NCI-H446 (cell line): ENCODE measurements at regions not wholly inside any gene's neighbourhood (a gene's known extent, or its start where the extent isn't known, plus 50 kb on each side); places are given as distances from the start of the nearest gene placed in this dataset.

Experiments
- DNase-seq, 2 experiments: peaks; one replicate each; lab custom pipeline; 2025; lab: John Stamatoyannopoulos, UW

DNA sequence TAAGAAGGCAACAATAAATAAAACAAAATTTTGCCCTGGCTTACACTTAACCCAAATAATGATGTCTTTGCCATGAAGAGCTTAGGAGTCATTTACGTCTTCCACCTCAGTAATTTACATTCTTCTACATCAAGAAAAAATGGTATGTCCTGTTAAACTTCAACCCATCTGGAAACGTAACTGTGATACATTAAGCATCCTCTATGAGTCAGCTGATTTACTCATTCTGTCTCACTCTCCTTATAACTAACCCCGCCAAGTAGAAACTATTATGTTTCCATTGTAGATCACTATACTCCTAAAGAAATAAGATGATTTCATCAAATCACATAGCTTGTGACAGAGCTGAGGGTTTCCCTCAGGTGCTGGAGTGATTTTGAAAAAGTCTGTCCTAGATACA lies 330.7 kb downstream of the CDC14C start:
- DNase-seq, result no peak

DNA sequence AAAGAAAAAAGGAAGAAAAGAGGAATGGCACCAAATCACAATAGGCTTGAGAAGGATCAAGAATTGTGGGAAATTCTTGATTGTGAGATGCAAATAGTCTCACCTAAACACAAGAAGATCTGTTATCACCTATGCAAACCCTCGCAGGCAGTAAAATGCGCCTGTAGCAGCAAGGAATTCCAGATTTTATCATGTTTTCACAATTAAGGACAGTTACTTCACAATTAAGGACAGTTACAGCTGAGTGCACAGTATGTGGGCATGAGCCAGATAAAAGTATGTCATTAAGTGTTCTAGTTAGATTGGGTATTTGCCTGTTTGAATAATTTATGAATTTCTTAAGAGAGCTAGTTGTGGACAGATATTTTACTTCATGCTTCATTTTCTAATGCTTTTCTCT lies 336.2 kb downstream of the CDC14C start:
- no peak for DNase-seq

DNA sequence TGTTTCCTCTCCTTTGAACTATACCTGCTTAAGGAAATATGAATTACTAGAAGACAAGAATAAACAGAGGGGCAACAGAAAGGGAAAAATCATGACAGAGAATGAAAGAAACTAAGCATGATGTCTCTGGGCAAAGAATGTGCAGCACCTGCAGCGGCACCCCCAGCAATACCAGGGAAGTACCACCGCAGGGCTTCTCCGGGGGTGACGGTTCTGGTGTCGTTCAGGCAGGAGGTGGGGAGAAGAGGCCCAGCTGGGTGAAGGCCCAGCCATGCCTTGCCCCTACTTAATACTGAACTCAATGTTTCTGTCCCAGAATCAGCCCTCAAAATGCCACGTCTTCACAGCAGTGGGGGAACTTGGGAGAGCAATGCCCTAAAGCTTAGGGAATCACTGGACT lies 337.6 kb downstream of the CDC14C start:
- DNase-seq, result no peak

DNA sequence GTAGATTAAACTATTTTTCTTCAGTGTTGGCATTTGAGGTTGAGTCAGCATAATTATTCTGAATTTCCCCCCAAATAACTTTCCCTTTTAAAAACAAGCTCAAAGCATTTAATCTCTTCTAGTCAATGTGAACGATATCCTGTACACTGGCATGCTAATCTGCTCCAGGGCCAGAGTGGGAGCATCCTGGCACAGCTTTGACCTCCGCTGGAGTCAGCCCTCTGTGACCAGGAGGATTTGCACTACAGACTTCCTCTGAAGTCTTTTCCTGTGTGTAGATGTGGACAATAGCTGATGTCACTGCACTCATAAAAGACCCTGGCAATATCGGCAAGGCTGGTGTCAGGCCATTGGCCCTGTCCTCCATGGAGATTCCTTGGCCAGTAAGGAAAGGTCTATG lies 340.2 kb downstream of the CDC14C start:
- no peak for DNase-seq

DNA sequence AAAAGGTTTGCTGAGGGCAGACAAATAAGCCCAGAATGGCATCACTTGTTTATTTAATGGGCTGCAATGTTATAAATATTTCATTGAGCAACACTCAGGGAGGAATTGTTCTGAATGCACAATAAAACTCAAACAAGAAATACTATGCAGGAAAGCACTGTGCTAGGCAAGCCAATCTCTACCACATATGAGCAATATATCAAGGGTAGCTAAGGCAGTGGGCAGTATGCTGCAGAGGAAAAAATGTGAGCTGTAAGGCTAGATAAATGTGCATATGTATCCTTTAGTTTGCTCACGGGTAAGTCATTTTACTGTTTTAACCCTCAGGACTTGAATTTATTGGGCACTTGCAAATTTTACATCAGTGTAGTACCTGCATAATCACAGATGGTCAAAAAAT lies 349.6 kb downstream of the CDC14C start:
- no peak for DNase-seq

DNA sequence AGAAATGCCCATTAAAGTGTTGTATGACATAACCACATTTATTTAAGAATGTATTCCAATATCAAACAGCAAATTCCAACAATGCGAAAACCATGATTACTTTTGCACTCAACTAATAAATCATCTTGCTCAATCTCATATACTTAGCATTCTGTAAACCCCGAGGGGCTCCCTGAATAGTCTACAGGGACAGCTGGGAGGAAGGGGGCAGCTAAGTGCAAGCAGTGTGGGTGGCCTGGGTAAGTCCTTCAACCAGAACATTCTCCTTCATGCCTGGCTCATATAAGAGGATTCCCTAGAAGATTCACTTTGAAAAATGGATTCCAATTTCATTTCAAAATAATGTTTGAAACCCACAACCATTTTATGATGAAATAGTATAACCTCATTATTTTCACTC lies 355.5 kb downstream of the CDC14C start:
- no peak for DNase-seq

DNA sequence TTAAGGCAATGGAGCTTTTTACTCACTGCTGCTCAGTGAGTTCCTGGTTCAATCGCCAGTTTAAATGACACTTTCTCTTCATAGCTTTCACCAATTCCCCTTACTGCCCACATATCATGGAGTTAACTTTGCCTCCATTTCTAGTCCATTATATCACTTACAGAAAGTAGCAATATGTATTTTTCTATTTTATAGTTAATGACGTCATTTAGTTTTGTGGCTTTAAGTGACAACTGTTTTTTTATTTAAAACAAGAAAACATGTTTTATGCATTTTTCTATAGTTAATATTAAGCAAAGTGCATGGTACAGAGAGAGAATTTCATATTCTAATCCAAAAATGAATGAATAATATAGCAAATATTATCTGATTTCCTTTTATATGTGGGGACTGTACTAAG lies 363.3 kb downstream of the CDC14C start:
- no peak for DNase-seq

DNA sequence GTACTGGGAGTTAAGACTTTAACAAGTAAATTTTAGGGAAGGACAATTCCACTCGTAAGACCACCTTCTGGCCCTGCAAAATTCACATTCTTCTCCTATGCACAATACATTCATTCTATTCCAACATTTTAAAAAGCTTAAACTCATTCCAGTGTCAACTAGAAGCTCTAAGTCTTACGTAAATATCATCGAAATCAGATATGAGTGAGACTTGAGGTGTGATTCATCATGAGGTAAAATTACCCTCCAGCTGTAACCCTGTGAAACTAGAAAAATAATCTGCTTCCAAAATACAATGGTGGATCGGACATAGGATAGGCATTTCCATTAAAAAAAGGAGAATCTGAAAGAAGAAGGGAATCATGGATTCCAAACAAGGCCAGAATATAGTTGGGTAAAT lies 370.3 kb downstream of the CDC14C start:
- DNase-seq, result no peak

DNA sequence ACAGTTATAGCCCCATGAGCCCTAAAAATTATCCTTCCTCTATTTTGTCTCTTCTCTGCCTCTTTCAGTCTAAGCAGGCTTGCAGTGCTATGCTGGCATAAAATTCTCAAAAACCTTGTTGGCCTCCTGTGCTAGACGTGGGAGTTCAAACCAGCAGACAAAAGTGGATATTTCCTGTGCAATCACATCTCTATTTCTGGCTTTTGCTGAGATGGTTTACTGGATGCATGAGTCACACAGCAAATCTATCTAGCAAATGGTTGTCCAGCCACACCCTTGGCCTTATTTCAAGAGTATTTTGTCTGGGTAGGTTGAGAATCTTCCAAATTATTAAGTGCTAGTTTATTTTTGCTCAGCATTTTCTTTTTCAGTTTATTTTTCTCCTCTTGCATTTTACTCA lies 370.8 kb downstream of the CDC14C start:
- DNase-seq, result peak in 1 of 2 experiments; percentile 52

DNA sequence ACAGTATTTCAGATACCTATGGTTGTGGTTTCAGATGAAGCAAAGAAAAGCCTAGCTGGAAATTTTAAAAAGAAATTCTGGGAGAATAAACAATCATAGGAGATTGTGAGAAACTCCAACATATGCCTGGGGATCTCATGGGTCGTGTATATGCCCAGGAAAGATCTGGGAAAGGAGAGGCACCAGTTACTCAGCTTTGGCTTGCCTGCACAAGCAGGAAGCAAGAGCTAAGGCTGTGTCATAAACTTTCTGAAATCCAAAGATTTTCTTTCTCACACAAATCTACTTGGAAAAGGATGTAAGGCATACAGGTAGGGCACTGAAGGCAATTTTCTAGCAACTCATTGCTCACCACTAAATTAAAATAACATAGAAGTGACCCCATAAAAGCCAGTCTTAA lies 373.6 kb downstream of the CDC14C start:
- DNase-seq, result no peak

DNA sequence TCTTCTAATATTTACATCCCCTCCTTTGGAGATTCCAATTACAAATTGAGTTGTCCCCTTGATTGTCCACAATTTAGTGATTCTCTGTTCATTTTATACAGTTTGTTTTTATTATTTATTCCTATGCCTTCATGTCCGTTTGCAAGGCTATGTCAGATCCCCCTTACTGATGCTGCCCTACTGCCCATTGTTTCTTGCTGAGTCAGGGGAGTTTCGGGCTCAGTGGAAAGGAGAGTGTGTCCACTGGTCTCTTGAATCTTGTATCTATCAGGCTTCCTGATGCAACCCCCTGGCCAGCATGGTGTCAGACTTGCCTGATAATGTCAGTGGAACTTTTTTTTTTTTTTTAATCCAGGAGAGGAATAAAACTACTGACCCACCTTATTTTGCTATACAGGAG lies 384.4 kb downstream of the CDC14C start:
- DNase-seq, result no peak

DNA sequence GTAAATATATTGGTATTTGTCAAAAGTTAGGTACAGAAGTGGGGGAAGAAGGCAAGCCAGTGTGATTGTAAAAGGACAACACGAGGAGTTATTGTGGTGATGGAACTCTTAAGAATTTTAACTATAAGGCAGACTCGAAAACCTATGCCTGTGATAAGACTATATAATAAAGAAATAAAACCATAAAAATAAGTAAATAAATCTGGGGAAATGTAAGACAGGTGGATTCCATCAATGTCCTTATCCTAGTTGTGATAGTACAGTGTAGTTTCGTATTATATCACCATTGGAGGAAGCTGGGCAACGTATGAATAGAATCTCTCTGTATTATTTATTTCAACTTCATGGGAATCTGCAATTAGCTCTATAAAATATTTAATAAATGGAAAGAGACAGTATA lies 395.7 kb downstream of the CDC14C start:
- DNase-seq, result no peak

DNA sequence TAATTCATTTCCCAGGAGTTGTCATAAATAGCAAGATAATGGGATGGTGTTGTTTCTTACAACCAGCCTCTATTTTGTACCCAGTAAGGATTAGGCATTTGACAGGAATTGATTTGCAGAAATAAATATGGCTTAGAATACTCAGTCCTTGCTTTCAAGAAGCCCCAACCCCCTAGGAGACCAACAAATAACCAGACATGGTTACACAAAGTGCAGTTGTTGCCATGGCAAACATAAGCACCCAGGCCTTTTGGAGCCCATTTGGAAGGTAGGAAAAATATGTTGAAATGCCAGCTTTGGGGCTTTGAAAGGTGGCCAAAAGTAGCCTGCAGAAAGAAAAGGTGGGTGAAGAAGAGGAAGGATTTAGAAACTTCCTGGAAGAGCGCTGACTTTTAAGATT lies 397.5 kb downstream of the CDC14C start:
- DNase-seq, result no peak

DNA sequence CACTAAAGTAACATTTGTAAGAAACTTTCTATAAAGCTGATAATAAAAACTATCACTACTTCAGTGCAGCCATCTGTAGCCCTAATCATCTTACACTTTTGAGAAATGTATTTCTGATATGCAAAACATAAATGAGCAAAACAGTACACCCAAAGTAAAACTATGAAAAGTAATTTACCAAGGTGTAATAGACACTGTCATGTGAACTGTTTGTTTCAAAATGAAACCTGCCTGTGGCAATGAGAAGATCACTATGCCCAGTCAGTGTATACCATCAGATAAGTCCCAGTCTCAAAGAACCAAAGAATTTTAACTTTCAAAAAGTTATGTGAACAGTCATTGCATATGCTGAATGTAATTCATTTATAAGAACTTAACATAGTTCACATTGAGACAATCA lies 398.1 kb downstream of the CDC14C start:
- DNase-seq, result no peak

DNA sequence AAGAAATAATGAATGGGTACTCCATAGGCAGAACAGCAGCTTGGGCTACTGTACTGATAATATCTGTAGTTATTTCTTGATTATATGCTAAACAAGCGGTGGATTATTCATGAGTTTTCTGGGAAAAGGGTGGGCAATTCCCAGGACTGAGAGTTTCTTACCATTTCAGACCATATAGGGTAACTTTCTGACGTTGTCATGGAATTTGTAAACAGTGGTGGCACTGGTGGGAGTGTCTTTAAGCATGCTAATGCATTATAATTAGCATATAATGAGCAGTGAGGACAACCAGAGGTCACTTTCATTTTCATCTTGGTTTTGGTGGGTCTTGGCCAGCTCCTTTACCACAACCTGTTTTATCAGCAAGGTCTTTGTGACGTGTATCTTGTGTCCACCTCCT lies 399.7 kb downstream of the CDC14C start:
- DNase-seq, result no peak

DNA sequence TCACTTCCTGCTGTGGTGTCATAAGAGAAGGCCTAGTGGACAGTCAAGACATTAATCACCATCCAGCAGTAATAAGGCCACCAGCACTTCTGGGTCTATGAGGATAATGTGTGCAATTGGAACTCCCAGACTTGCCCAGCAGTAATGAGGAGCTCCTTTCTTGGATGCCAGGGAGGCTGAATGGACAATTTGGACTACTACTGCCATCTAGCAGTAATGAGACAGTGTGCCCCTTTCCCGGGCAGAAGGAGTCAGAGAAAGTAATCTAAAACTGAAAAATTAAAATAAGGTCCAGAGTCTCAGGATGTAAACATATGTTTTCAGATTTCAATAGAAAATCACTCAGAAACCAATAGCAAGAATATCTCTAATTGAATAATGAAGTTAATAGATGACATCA lies 400.4 kb downstream of the CDC14C start:
- peak; percentile 35 to 49 for DNase-seq

DNA sequence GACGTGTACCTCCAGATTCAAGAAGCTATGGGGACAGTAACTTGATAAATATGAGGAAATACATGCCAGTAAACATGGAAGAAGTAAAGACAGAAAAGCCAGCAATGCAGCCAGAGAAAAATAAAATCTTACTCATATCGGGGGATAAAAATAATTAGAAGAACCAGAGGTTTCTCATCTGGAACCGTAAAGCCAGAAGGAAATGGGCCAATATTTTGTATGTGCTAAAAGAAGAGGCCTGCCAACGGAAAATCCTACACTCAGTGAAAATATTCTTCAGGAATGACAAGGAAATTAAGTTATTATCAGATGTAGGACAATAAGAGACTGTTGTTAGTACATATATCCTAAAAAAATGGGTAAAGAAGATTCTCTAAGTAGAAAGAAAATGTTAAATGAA lies 401.2 kb downstream of the CDC14C start:
- DNase-seq, result no peak

DNA sequence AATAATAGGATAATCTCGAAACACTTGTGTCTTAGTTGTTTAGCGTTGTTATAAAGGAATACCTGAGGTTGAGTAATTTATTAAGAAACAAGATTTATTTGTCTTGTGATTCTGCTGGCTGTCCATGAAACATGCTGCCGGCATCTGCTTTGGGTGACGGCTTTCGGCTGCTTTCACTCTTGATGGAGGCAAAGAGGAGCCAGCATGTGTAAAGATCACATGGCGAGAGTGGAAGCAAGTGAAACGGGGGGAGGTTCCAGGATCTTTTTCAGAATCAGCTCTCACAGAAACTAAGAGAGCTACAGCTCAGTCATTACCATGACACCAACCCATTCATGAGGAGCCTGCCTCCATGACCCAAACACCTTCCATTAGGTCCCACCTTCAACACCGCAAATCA lies 402.8 kb downstream of the CDC14C start:
- no peak for DNase-seq

DNA sequence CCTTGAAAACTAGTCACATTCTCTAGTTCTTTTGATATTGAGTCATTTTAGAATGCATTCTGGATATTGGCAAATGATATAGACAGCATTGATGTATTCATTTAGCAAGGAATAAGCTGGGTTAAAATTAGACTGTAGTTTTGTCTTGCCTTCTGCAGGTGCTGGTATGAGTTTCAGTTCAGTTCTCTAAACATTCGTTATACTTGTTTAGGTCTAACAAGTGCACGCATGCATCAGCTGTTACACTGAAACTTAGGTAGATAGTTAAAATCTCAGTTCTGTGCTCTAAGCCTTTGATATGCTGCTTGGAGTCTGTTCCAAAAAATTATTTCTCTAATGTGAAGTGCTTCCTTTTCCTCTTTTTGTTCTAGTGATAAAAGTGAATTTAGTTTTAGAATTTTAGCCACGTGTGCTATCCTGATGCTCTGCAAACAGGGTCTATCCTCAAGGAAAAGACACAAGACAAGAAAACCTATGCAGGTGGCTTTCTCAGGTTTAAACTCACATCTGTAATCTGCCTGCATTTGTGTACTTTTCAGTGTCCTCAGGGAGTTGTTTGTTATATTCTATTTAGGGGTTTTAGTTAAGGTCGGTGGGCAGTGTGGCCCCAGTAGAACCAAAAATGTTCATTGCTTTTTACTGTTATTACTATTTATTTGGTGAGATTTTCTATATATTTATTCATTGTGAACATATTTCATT lies 409.0 kb downstream of the CDC14C start:
- DNase-seq, result no peak

DNA sequence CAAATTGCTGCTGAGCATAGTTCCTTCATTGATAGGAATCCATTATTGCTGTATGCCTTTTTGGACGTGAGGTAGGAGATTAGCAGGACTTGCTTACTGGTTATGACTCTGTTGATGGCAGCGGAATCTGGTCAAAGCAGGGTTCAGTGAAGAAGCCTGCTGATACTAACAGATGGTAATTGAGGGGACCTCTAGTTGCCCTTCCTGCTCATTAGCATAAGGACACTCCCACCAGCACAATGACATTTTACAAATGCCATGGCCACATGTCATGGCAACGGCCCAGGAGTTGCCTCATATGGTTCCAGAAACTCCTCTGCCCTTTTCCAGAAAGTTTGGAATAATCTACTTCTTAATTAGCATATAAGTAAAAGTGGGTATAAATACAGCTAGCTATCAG lies 417.5 kb downstream of the CDC14C start:
- no peak for DNase-seq

DNA sequence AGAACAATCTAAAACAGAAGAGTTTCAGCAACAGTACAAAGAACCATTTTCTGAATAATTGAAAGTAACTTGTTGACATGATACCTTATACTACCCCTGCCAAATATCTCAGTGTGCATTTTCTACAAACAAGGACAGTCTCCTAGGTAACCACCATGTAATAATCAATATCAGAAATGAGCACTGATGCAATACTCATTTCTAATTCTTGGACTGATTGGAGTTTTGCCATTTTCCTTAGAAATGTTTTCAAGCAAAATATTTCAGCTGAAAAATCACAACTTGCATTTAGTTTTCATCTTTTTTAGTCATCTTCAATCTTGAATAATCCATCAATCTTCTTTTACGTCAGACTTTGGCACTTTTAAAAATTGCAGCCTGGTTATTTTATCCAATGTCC lies 420.2 kb downstream of the CDC14C start:
- DNase-seq, result peak in 1 of 2 experiments; percentile 19

DNA sequence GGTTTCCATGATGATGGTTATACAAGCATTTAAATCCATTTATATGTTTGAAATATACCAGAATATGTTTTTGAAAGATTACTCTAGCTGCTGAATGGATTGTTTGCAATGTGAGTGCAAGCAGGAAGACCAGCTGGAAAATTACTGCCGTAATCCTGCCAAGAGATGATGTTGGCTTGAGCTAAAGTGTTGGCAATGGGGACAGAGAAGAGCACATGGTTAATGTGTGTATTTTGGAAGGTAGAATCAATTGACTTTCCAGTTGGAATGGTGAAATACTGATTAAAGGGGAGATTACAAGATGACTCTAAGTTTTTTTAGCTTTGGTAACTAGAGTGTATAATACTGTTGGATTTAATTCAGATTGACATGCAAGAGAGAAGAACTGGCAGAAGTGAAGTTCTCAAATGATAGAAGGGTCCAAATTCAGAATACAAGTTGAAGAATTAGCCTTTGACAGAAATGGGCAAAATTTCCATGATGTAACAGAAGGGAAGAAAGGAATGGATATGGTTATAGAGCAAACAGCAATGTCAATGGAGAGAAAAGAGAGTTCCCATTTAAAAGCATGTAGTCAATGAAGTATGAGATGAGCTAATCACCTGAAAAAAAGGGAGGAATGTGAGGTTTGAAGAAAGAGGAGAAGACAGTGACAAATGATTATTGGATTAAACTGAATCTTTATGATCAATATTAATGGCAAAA lies 422.0 kb downstream of the CDC14C start:
- peak; percentile 97 to 98 for DNase-seq

DNA sequence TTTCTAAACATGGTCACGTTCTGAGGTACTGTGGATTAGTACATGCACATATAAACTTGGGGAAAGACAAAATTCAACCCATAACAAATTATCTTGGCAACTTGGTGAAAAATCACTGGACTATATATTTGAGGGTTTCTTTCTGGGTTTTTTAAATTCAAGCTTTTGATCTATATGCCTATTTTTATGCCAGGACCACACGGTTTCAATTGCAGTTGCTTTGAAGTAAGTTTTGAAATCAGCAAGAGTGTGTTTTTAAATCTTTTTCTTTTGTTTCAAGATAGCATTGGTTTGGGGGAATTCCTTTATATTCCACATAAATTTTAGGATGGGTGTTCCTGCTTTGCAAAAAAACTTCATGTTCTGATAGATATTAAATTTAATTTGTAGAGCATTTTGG lies 406.4 kb upstream of the VWC2 start:
- no peak for DNase-seq

DNA sequence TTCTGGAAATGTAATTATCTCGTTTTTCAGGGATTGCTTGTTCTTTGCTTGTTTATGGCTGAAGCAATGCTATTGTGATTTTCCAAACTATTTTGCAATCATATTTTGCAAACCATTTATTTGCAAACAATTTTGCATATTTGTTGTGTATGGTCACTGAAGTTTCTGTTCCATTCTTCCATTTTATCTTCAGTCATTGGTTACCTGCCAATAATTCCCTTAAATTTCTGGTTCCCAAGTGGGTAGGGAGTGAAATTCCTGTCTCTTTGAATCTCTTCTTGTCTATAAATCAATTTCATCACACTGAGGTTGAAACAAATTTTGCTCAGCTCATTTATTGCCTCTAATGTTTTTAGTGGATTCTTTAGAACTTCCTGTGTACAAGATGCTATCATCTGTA lies 401.7 kb upstream of the VWC2 start:
- no peak for DNase-seq
